ENCODE measurements at regions not wholly inside any gene's neighbourhood (a gene's known extent, or its start where the extent isn't known, plus 50 kb on each side); places are given as distances from the start of the nearest gene placed in this dataset.

DNA sequence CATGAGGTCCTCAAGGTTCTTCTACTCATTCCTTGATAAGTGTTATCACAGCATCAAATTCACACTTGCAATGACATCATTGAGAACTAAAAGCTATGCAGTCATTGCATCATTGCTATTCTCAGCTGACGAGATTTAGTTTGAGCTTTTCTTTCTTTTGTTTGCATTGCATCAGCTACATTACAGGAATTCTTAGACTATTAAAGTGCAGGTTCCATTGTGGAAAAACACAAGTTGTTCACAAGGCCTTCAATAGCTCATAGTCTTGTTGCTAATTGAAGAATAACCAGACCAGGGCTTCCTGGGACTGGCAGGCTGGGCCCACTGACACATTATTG is 139.3 kb downstream of the CXCL12 start:
- no peak overlapping the region for H3K27ac ChIP-seq
- TF ChIP-seq ZFX (IDR thresholded peaks at IDR 0.05): no peak
- TF ChIP-seq, protein P1, sequence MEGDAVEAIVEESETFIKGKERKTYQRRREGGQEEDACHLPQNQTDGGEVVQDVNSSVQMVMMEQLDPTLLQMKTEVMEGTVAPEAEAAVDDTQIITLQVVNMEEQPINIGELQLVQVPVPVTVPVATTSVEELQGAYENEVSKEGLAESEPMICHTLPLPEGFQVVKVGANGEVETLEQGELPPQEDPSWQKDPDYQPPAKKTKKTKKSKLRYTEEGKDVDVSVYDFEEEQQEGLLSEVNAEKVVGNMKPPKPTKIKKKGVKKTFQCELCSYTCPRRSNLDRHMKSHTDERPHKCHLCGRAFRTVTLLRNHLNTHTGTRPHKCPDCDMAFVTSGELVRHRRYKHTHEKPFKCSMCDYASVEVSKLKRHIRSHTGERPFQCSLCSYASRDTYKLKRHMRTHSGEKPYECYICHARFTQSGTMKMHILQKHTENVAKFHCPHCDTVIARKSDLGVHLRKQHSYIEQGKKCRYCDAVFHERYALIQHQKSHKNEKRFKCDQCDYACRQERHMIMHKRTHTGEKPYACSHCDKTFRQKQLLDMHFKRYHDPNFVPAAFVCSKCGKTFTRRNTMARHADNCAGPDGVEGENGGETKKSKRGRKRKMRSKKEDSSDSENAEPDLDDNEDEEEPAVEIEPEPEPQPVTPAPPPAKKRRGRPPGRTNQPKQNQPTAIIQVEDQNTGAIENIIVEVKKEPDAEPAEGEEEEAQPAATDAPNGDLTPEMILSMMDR (conservative IDR thresholded peaks at IDR 0.05): no peak

DNA sequence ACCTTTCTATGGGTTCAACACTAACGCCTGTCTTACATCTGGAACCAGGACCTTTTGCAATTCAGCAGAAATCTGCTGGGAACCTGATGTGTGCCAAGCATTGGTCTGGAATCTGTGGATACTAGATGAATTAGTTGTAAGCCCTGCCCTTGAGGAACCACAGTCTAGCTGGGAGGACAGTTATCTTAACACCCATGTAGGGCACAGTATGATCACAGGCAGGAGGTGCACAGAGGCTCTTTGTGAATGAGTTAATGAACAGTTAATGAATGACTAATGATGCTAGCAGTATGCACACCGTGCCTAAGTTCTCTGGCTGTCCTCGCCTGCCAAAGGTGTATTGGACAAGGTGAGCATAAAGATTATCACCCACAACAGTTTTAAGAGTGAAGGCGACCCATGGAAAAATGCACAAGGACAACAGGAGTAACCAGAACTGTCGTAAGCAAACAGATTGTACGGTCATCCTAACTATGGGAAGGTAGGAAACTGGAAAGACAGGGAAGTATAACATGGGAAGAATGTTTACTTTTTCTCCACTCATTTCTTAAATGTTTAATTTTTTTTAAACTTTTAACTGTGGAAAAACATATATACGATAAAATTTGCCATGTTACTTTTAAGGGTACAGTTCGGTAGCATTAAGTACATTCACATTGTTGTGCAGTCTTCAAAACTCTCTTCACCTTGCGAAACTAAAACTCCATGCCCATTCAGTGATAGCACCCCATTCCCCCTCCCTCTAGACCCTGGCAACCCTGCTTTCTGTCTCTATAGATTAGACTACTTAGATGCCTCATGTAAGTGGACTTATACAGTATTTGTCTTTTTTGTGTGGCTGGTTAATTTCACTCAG is 139.9 kb downstream of the CXCL12 start:
- no peak for TF ChIP-seq ZFX (IDR thresholded peaks at IDR 0.05)
- TF ChIP-seq, protein P1 (conservative IDR thresholded peaks at IDR 0.05): no peak
- H3K27ac ChIP-seq: no peak overlapping the region

DNA sequence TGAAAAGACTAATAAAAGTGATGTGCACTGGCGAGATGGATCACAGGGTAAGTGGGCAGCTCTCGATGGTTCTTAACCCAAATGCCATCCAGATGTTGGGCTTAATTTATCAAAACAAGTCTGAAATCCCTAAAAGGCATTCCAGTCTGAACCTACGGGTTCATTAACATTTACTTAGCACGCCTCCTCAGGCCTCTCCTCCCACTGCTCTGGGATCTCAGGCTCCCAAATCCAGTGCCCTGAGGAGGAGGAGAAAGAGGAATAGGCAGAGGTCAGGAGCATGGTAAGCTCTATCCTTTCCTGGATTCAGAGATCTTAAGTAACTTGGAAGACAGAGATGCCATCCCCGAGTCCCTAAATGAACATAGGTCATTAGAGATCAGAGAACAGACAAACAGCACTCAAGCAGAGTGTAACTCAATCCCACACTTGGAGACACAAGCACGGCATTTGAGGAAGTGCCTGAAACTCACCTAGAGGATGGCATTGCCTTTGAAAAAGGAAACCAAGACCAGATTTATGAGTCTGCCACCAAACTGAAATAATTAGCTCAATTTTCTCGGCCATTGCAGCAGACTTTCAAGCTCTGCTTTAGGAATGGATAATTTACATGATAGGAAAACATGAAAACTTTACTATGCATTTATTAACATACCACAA is 140.9 kb downstream of the CXCL12 start:
- TF ChIP-seq, protein P1 (conservative IDR thresholded peaks at IDR 0.05): no peak
- no peak for TF ChIP-seq ZFX (IDR thresholded peaks at IDR 0.05)
- no peak overlapping the region for H3K27ac ChIP-seq

DNA sequence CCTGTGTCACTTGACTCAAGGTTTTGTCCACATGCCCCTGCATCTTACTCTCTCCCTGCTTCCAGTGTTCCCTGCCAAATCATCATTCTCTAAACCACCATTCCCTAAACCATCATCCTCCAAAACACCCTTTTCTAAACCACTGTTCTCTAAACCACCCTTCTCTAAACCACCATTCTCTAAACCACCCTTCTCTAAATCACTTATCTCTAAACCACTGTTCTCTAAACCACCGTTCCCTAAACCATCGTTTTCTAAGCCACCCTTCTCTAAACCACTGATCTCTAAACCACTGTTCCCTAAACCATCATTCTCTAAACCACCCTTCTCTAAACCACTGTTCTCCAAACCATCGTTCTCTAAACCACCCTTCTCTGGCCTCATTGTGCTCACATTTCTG is 142.1 kb downstream of the CXCL12 start:
- no peak overlapping the region for H3K27ac ChIP-seq
- no peak for TF ChIP-seq ZFX (IDR thresholded peaks at IDR 0.05)
- TF ChIP-seq, protein P1 (conservative IDR thresholded peaks at IDR 0.05): no peak

DNA sequence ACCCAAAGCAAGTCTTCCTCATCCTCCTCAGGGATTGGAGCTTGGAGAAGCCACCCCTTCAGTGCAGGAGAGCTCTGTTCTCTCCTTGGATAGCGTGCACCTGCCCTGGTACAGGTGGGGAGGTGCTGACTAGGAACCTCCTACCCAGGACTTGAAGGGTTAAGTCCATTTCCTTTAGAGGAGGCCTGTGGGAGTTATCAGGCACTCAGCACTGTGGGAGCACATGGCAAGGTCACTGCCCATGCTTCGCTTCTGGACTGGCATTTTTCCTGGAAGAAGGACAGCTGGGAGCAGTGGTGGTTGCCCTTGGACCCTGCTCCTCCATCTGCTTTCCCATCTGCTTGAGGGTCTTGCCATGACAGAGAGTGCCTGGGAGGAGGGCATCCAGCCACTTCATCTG is 142.8 kb downstream of the CXCL12 start:
- no peak overlapping the region for H3K27ac ChIP-seq
- TF ChIP-seq, protein P1 (conservative IDR thresholded peaks at IDR 0.05): no peak
- TF ChIP-seq ZFX (IDR thresholded peaks at IDR 0.05): no peak

DNA sequence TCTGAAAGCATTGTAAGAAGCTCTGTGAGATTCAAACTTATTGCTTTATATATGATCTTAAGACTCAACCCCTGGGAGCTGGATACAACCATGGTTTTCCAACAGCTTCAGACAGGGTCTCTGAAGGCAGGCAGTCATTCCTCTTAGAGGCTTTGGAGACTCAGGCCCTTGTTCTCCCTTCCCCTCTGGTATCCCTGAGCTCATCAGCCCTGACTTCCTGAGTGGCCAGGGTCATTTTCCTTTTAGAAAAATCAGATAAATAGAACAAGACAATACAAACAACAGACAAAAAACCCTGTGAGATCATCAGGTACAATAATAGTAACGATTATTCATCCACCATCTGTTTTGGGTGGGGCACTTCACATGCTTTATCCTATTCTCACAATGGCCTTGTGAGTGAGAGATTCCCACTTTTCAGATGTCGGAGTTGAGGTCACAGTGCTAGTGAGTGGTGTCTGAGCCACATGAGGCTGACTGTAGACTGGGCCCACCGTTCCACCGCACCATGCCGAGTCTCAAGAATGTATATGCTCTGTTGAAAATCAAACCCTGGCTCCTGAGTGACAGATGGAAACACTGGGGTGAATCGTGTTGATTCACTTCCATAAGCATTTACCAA is 144.2 kb downstream of the CXCL12 start:
- TF ChIP-seq, protein P1 (conservative IDR thresholded peaks at IDR 0.05): no peak
- TF ChIP-seq ZFX (IDR thresholded peaks at IDR 0.05): no peak
- no peak overlapping the region for H3K27ac ChIP-seq

DNA sequence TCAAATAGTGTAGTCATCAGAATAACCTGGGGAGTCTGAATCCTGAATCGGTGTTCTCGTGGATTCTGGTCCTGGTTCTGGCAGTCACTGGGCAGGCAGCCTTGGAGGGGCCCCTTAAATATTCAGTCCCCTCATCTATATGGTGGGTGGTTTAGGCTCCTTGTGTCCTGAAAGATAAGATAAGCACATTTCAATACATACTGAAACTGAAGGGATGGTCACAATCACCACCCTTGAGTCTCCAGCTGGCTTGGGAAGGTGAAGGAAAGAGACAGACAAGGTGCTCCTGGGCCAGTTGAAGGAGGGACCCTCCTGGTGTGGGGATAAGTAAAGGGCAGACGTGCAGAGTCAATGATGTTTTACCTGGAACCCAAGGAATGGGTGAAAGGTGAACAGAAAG is 146.7 kb downstream of the CXCL12 start:
- no peak for TF ChIP-seq ZFX (IDR thresholded peaks at IDR 0.05)
- TF ChIP-seq, protein P1 (conservative IDR thresholded peaks at IDR 0.05): no peak
- H3K27ac ChIP-seq: no peak overlapping the region
